BE2C (cell line): ENCODE measurements at regions not wholly inside any gene's neighbourhood (a gene's known extent, or its start where the extent isn't known, plus 50 kb on each side); places are given as distances from the start of the nearest gene placed in this dataset.

Experiments used
- DNase-seq: peaks from one replicate; pipeline ENCODE4 v3.0.0-alpha.2; 2020
- H3K27me3 ChIP-seq: fragments of 250-450 bp; sonication (Bioruptor Pico); 2 replicates; pipeline ENCODE4 v1.5.1; 2020; ENCODE audit warnings: mild to moderate bottlenecking
- H3K36me3 ChIP-seq: fragments of 250-450 bp; sonication (Bioruptor Pico); 2 replicates; pipeline ENCODE4 v1.5.1; 2020; ENCODE audit warnings: mild to moderate bottlenecking
- H3K4me1 ChIP-seq: fragments of 250-450 bp; sonication (Bioruptor Pico); 2 replicates; pipeline ENCODE4 v1.5.1; 2020
- H3K4me3 ChIP-seq: 2 replicates; pipeline ENCODE4 v1.5.1; 2011; ENCODE audit warnings: low read depth, low read length
- H3K9me3 ChIP-seq: fragments of 250-450 bp; sonication (Bioruptor Pico); 2 replicates; pipeline ENCODE4 v1.5.1; 2020
- TF ChIP-seq, protein P1 (sequence below): IDR thresholded peaks from 2 replicates; pipeline ENCODE4 v1.5.1; 2012; ENCODE audit warnings: mild to moderate bottlenecking, low read depth, low read length

DNA sequence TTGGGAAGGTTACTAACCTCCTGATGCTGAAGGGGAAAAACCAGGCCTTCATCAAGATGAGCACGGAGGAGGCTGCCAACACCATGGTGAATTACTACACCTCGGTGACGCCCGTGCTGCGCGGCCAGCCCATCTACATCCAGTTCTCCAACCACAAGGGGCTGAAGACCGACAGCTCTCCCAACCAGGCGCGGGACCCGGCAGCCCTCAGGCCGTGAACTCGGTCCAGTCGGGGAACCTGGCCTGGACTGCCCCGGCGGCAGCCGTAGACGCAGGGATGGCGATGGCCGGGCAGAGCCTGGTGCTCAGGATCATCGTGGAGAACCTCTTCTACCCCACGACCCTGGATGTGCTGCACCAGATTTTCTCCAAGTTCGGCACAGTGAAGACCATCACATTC lies 133.0 kb upstream of the FUT8 start:
- H3K36me3 ChIP-seq: no peaks in the 10 kb centered on the region
- no peak for DNase-seq
- TF ChIP-seq, protein P1, sequence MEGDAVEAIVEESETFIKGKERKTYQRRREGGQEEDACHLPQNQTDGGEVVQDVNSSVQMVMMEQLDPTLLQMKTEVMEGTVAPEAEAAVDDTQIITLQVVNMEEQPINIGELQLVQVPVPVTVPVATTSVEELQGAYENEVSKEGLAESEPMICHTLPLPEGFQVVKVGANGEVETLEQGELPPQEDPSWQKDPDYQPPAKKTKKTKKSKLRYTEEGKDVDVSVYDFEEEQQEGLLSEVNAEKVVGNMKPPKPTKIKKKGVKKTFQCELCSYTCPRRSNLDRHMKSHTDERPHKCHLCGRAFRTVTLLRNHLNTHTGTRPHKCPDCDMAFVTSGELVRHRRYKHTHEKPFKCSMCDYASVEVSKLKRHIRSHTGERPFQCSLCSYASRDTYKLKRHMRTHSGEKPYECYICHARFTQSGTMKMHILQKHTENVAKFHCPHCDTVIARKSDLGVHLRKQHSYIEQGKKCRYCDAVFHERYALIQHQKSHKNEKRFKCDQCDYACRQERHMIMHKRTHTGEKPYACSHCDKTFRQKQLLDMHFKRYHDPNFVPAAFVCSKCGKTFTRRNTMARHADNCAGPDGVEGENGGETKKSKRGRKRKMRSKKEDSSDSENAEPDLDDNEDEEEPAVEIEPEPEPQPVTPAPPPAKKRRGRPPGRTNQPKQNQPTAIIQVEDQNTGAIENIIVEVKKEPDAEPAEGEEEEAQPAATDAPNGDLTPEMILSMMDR: no peak
- H3K4me1 ChIP-seq: no peaks in the 10 kb centered on the region
- no peaks in the 10 kb centered on the region for H3K27me3 ChIP-seq
- no peak overlapping the region for H3K4me3 ChIP-seq
- H3K9me3 ChIP-seq: no peaks in the 10 kb centered on the region

DNA sequence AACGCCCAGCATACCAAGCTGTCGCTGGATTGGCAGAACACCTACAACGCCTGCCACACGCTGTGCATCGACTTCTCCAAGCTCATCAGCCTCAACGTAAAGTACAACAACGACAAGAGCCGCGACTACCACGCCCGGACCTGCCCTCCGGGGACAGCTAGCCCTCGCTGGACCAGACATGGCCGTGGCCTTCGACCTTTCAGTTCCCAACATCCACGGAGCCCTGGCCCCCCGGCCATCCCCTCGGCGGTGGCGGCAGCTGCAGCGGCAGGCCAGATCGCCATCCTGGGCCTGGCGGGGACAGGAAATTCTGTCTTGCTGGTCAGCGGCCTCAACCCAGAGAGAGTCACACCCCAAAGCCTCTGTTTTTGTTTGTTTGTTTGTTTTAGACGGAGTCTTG lies 132.6 kb upstream of the FUT8 start:
- Histone ChIP-seq H3K4me1 (no peaks in the 10 kb centered on the region), H3K4me3 (no peak overlapping the region)
- no peak for DNase-seq

DNA sequence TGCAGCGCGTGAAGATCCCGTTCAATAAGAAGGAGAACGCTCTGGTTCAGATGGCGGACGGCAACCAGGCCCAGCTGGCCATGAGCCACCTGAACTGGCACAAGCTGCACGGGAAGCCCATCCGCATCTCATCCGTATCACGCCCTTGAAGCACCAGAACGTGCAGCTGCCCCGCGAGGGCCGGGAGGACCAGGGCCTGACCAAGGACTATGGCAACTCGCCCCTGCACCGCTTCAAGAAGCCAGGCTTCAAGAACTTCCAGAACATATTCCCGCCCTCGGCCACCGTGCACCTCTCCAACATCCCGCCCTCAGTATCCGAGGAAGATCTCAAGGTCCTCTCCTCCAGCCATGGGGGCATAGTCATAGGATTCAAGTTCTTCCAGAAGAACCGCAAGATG lies 131.9 kb upstream of the FUT8 start:
- no peaks in the 10 kb centered on the region for H3K9me3 ChIP-seq
- TF ChIP-seq, protein P1: no peak
- H3K4me1 ChIP-seq: no peaks in the 10 kb centered on the region
- DNase-seq: no peak
- H3K27me3 ChIP-seq: no peaks in the 10 kb centered on the region
- H3K36me3 ChIP-seq: no peaks in the 10 kb centered on the region
- H3K4me3 ChIP-seq: no peak overlapping the region

More for the DNA sequence above, 132.6 kb upstream of the FUT8 start:
- TF ChIP-seq, protein P1: no peak
- no peaks in the 10 kb centered on the region for H3K27me3 ChIP-seq
- H3K36me3 ChIP-seq: no peaks in the 10 kb centered on the region
- H3K9me3 ChIP-seq: no peaks in the 10 kb centered on the region

DNA sequence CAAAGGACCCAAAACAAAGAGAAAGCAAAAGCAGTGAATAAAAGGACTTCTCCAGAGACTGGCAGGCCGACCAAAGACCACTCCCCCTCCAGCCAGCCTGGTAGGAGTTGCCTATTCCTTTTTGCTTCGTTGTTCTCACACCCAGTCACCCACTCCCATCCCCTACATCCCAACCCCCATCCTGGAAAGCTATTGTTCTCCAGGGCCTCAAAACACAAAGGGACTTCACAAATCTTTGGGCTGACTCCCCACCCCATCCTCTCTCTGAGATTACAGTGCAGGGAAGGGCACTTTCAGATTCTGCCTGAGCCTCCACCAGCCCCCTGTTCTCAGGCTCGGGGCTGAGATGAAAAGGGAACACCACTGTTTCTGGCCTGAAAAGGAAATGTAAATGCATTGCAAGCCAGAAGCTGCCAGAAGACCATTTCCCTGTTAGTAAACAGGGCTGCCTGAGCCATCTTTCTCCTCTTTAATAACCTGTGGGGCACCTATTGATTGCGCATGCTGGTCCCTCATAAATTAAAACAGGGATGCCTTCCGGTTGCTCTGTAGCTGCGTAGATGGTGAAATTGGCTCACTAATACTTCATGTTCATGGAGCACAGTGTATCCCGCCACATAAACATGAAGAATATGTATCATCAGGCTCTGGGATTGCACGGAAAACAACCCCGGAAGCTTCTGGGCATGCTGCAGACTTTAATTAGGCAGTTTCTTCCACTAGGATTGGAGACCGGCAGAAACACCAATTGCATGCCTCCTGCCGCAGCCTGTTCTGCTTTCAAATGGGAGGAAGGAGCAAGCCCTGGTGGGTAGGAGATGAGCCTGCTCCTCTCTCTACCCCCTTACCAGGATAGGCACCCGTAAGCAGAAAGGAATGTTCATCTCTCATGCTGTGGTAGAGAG lies 130.3 kb upstream of the FUT8 start:
- DNase-seq: no peak
- Histone ChIP-seq H3K4me3 (no peak overlapping the region), H3K9me3 (no peaks in the 10 kb centered on the region), H3K36me3 (no peaks in the 10 kb centered on the region), H3K27me3 (no peaks in the 10 kb centered on the region), H3K4me1 (no peaks in the 10 kb centered on the region)
- TF ChIP-seq, protein P1: no peak

DNA sequence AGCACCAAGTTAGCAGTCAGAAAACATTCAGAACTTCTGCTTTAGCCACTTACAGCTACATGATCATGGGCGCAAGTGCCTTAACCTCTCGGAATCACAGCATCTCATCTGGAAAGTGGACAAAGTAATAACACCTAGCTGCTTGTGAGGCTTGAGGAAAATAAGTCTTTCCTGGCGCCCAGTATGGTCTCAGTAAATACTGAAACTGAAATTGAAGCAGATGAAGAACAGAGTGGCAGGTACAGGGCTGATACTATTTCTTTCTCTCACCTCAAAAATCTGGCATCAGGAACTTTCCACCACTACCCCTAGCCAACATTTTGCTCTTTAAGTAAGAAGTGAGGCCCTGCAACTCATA lies 129.7 kb upstream of the FUT8 start:
- Histone ChIP-seq H3K9me3 (no peaks in the 10 kb centered on the region), H3K4me1 (no peaks in the 10 kb centered on the region), H3K36me3 (no peaks in the 10 kb centered on the region), H3K27me3 (no peaks in the 10 kb centered on the region), H3K4me3 (no peak overlapping the region)
- TF ChIP-seq, protein P1: no peak
- DNase-seq: no peak

DNA sequence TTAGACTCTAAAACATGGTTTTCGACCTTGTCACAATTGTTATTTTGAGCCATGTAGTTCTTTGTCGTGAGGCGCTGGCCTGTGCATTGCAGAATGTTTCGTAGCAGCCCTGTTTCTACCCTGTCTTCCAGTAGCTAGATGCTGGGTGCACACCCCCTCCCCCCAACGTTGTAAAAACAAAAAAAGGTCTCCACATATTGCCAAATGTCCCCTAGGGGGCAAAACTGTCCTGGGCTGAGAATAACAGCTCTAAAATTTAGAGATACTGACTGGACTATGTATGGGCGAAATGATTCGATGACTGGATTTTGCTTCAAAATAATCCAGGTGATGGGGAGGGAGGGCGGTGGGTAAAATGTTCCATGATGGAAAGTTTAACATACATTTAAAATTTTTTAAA lies 126.1 kb upstream of the FUT8 start:
- Histone ChIP-seq H3K36me3 (no peaks in the 10 kb centered on the region), H3K9me3 (no peaks in the 10 kb centered on the region), H3K4me1 (no peaks in the 10 kb centered on the region), H3K27me3 (no peaks in the 10 kb centered on the region), H3K4me3 (no peak overlapping the region)
- TF ChIP-seq, protein P1: peak; percentile 31
- no peak for DNase-seq
